Type B pancreatic cell (in vitro differentiated cells): ENCODE measurements at regions not wholly inside any gene's neighbourhood (a gene's known extent, or its start where the extent isn't known, plus 50 kb on each side); places are given as distances from the start of the nearest gene placed in this dataset.

Source experiments
- DNase-seq: peaks from one replicate; pipeline ENCODE4 v3.0.0; 2021; ENCODE audit warnings: mixed read lengths; ENCODE audit not compliant: unreplicated experiment; ENCODE audit errors: extremely low spot score
- H3K27ac Mint-ChIP-seq: 2 replicates; pipeline ENCODE4 v1.8.0; 2021; ENCODE audit warnings: mild to moderate bottlenecking, mixed read lengths
- H3K27me3 Mint-ChIP-seq: 2 replicates; pipeline ENCODE4 v1.8.0; 2021; ENCODE audit warnings: mixed read lengths
- H3K36me3 Mint-ChIP-seq: 2 replicates; pipeline ENCODE4 v1.8.0; 2021; ENCODE audit warnings: mixed read lengths
- H3K4me1 Mint-ChIP-seq: one replicate; pipeline ENCODE4 v1.8.0; 2021; ENCODE audit warnings: mixed read lengths; ENCODE audit not compliant: unreplicated experiment
- H3K4me3 Mint-ChIP-seq: 2 replicates; pipeline ENCODE4 v1.8.0; 2021; ENCODE audit warnings: mild to moderate bottlenecking, mixed read lengths
- H3K9me3 Mint-ChIP-seq: 2 replicates; pipeline ENCODE4 v1.8.0; 2021; ENCODE audit warnings: mixed read lengths
- CTCF ChIP-seq: fragments of 200-600 bp; sonication (generic); conservative IDR thresholded peaks from 2 replicates; pipeline ENCODE4 v1.5.0; 2021; ENCODE audit warnings: antibody characterized with exemption, mild to moderate bottlenecking

DNA sequence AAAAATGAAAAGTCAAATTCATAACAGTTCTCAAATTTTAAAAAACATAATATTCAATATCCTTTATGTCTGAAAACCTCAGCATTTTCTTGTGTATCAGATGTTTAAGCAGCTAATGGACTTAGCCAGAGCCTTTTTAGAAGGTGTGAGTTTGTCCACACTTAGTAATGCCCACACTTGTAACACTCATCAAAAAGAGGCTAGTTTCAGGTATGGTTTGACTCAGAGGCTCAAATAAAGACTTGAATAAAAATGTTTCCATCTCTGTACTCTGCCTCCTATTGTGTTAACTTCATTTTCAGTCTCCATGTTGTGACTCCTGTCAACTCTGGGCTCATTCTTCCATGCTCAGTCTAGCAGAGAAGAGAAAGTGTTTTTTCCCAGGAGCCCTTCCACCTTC is 311.6 kb downstream of the IRS1 start:
- no peak for DNase-seq
- Mint-ChIP-seq H3K4me3 (no peak overlapping the region), H3K9me3 (peaks cover 4% of the 10 kb centered on the region), H3K4me1 (peaks cover 19% of the 10 kb centered on the region), H3K27ac (no peak overlapping the region), H3K36me3 (no peaks in the 10 kb centered on the region), H3K27me3 (no peaks in the 10 kb centered on the region)
- no peak for TF ChIP-seq CTCF

- Mint-ChIP-seq H3K36me3 (no peaks in the 10 kb centered on the region), H3K27me3 (no peaks in the 10 kb centered on the region), H3K27ac (no peak overlapping the region), H3K4me1 (peaks cover 24% of the 10 kb centered on the region), H3K4me3 (no peak overlapping the region), H3K9me3 (peaks cover 4% of the 10 kb centered on the region)
- no peak for DNase-seq
- no peak for TF ChIP-seq CTCF
These were observed 312.0 kb downstream of the IRS1 start for GRCh38 chr2:226487573-226487972.

GRCh38 chr2:226483745-226484619 is 315.6 kb downstream of the IRS1 start:
- Mint-ChIP-seq H3K4me1 (peaks cover 24% of the 10 kb centered on the region), H3K27me3 (no peaks in the 10 kb centered on the region), H3K36me3 (no peaks in the 10 kb centered on the region), H3K27ac (peak overlapping the region; percentile 66), H3K9me3 (peaks cover 3% of the 10 kb centered on the region), H3K4me3 (peak overlapping the region; percentile 21)
- no peak for DNase-seq
- no peak for TF ChIP-seq CTCF

DNA sequence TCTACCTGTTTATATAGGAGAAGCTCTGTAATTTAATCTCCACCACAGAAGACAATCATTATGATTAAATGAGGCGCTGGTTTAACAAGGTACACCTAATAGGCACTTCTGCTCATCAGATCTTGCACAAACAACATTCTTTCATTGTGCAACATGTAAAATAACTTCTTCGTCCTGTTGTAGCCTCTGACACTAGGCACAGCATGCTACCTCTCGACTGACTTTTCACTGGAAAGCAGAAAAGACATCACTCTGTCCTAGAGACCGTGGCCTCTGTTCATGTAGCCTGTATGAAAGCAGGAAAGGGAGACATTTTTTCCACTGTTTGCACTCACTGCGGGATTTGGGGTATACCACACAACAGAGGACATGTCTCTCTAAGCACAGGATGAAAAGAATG is 316.5 kb downstream of the IRS1 start:
- no peak for DNase-seq
- Mint-ChIP-seq H3K36me3 (no peaks in the 10 kb centered on the region), H3K4me1 (peaks cover 32% of the 10 kb centered on the region), H3K4me3 (no peak overlapping the region), H3K9me3 (no peaks in the 10 kb centered on the region), H3K27ac (peak overlapping the region; percentile 66), H3K27me3 (no peaks in the 10 kb centered on the region)
- TF ChIP-seq CTCF, result no peak

- no peak for DNase-seq
- Mint-ChIP-seq H3K4me3 (no peak overlapping the region), H3K9me3 (peaks cover 5% of the 10 kb centered on the region), H3K27ac (peak overlapping the region; percentile 84), H3K27me3 (no peaks in the 10 kb centered on the region), H3K4me1 (peaks cover 24% of the 10 kb centered on the region), H3K36me3 (no peaks in the 10 kb centered on the region)
- TF ChIP-seq CTCF, result no peak
These were observed 321.4 kb downstream of the IRS1 start for GRCh38 chr2:226478109-226478809.
